OCI-LY3 (cell line): ENCODE measurements at regions not wholly inside any gene's neighbourhood (a gene's known extent, or its start where the extent isn't known, plus 50 kb on each side); places are given as distances from the start of the nearest gene placed in this dataset.

Source experiments
- H2AFZ ChIP-seq: fragments of 200-600, 300-600 bp; shearing (Covaris generic); 2 replicates; pipeline ENCODE4 v1.6.0; 2014; ENCODE audit warnings: antibody characterized with exemption, low read depth, low read length
- H3K27ac ChIP-seq: fragments of 200-600, 300-600 bp; sonication (generic); 2 replicates; pipeline ENCODE4 v1.5.1; 2014; ENCODE audit warnings: mild to moderate bottlenecking, low read length, moderate library complexity, mixed read lengths
- H3K27me3 ChIP-seq: fragments of 200-600, 300-600 bp; sonication (generic); 2 replicates; pipeline ENCODE4 v1.6.1; 2014; ENCODE audit warnings: low read depth, low read length, mixed read lengths
- H3K36me3 ChIP-seq: fragments of 200-600, 300-600 bp; sonication (generic); replicated peaks from 2 replicates; pipeline ENCODE3; 2014; ENCODE audit warnings: low read depth, low read length, mixed read lengths
- H3K4me1 ChIP-seq: fragments of 300-600, 200-600 bp; sonication (generic); 2 replicates; pipeline ENCODE4 v1.6.1; 2014; ENCODE audit warnings: low read length, mixed read lengths
- H3K4me2 ChIP-seq: fragments of 200-600, 300-600 bp; sonication (generic); 2 replicates; pipeline ENCODE4 v1.6.1; 2014; ENCODE audit warnings: low read length, mixed read lengths
- H3K4me3 ChIP-seq: fragments of 300-600, 200-600 bp; sonication (generic); 2 replicates; pipeline ENCODE4 v1.5.1; 2014; ENCODE audit warnings: antibody characterized with exemption, mild to moderate bottlenecking, low read length, moderate library complexity
- H3K79me2 ChIP-seq: fragments of 300-600, 200-600 bp; shearing (Covaris generic); 2 replicates; pipeline ENCODE4 v1.6.1; 2014; ENCODE audit warnings: mild to moderate bottlenecking, low read length, mixed read lengths
- H3K9ac ChIP-seq: fragments of 300-600, 200-600 bp; shearing (Covaris generic); 2 replicates; pipeline ENCODE4 v1.6.0; 2014; ENCODE audit warnings: mild to moderate bottlenecking, low read length, moderate library complexity
- H3K9me3 ChIP-seq: fragments of 200-600, 300-600 bp; shearing (Covaris generic); 2 replicates; pipeline ENCODE4 v1.6.1; 2014; ENCODE audit warnings: low read length, mixed read lengths; ENCODE audit not compliant: insufficient read depth
- H4K20me1 ChIP-seq: fragments of 200-600, 300-600 bp; sonication (generic); 2 replicates; pipeline ENCODE4 v1.6.1; 2016; ENCODE audit warnings: low read length, mixed read lengths; ENCODE audit not compliant: insufficient read depth
- EZH2phosphoT487 ChIP-seq: fragments of 200-600 bp; shearing (Covaris generic); IDR thresholded peaks from 2 replicates; pipeline ENCODE4 v1.6.1; 2018; ENCODE audit warnings: antibody characterized with exemption, mixed run types, low read depth
- TF ChIP-seq, protein P1 (sequence below): fragments of 200-600, 300-600 bp; sonication (generic); IDR thresholded peaks from 2 replicates; pipeline ENCODE4 v1.5.1; 2014; ENCODE audit warnings: antibody characterized with exemption, low read length, low read depth

DNA sequence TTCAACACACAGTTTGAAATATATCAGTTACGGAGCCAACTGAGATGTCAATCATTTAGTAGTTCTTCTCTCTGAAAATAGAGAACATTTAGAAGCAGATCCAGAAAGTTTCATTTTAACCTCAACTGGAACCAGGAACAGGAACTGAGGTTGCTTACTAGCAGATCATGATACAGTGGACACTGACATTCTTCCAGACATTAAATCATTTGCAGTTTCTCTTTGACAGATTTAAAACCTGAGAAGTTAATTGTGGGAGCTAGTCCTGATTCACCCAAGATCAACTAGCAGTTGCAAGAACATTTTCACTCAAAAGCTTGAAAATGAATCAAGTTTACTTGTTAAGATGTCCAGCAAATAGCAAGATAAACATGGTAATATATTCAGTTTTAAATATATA is 135.4 kb downstream of the SLC17A6 start:
- Histone ChIP-seq H3K9ac (no peak overlapping the region), H4K20me1 (no peaks in the 10 kb centered on the region), H3K4me1 (no peaks in the 10 kb centered on the region), H2AFZ (no peak overlapping the region), H3K27ac (no peak overlapping the region), H3K27me3 (no peaks in the 10 kb centered on the region), H3K36me3 (no peaks in the 10 kb centered on the region), H3K4me3 (no peak overlapping the region), H3K9me3 (no peaks in the 10 kb centered on the region), H3K4me2 (no peak overlapping the region), H3K79me2 (no peaks in the 10 kb centered on the region)
- TF ChIP-seq EZH2phosphoT487, result no peak
- TF ChIP-seq, protein P1, sequence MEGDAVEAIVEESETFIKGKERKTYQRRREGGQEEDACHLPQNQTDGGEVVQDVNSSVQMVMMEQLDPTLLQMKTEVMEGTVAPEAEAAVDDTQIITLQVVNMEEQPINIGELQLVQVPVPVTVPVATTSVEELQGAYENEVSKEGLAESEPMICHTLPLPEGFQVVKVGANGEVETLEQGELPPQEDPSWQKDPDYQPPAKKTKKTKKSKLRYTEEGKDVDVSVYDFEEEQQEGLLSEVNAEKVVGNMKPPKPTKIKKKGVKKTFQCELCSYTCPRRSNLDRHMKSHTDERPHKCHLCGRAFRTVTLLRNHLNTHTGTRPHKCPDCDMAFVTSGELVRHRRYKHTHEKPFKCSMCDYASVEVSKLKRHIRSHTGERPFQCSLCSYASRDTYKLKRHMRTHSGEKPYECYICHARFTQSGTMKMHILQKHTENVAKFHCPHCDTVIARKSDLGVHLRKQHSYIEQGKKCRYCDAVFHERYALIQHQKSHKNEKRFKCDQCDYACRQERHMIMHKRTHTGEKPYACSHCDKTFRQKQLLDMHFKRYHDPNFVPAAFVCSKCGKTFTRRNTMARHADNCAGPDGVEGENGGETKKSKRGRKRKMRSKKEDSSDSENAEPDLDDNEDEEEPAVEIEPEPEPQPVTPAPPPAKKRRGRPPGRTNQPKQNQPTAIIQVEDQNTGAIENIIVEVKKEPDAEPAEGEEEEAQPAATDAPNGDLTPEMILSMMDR, result no peak

DNA sequence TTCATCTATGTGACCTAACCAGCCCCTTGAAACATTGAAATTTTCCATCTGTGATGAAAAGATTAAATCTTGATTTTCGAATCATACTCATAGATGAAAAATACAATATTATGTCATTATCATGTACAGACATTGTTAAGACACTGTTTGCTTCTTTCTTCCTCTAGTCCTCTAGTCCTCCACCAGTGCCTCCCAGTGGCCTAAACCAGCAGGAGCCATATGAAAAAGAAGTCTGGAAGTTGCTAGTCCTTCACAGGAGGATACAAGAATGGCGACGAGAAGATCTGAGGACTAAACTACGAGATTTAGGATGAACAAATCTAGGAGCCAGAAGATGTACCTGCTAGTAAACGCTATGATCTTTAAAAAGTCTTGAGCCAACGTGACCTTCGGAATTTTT is 134.1 kb downstream of the SLC17A6 start:
- no peak overlapping the region for H2AFZ ChIP-seq
- no peaks in the 10 kb centered on the region for H3K4me1 ChIP-seq
- no peak overlapping the region for H3K27ac ChIP-seq
- H3K79me2 ChIP-seq, result no peaks in the 10 kb centered on the region
- no peaks in the 10 kb centered on the region for H3K27me3 ChIP-seq
- H3K9ac ChIP-seq, result no peak overlapping the region
- TF ChIP-seq EZH2phosphoT487, result no peak
- TF ChIP-seq, protein P1, result no peak
- H4K20me1 ChIP-seq, result no peaks in the 10 kb centered on the region
- no peak overlapping the region for H3K4me2 ChIP-seq
- no peak overlapping the region for H3K4me3 ChIP-seq
- H3K36me3 ChIP-seq, result no peaks in the 10 kb centered on the region
- H3K9me3 ChIP-seq, result no peaks in the 10 kb centered on the region

DNA sequence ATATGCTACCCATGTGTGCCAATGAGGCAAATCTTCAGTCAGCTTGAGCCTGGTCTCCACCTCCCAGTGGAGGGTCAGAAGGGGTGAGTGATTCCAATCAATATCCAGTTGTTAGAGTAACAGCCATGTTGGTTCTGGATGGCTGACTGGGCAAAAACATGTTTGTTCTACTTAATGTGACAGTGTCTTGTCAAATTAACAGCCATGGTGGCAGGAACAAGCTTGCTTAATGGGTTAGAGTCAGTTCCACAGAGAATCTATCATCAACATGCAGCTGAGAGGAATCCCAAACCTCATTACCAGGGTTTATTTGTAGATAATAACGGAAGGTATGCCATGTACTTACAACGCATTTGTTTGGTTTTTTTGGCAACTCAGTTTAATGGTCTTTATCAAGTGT is 133.2 kb downstream of the SLC17A6 start:
- TF ChIP-seq, protein P1, result no peak
- no peak for TF ChIP-seq EZH2phosphoT487
- no peak overlapping the region for H3K27ac ChIP-seq
- H3K9me3 ChIP-seq, result no peaks in the 10 kb centered on the region
- no peaks in the 10 kb centered on the region for H3K27me3 ChIP-seq
- no peaks in the 10 kb centered on the region for H3K4me1 ChIP-seq
- H4K20me1 ChIP-seq, result no peaks in the 10 kb centered on the region
- no peak overlapping the region for H3K4me2 ChIP-seq
- no peak overlapping the region for H3K9ac ChIP-seq
- H3K79me2 ChIP-seq, result no peaks in the 10 kb centered on the region
- no peak overlapping the region for H2AFZ ChIP-seq
- H3K4me3 ChIP-seq, result no peak overlapping the region
- no peaks in the 10 kb centered on the region for H3K36me3 ChIP-seq

DNA sequence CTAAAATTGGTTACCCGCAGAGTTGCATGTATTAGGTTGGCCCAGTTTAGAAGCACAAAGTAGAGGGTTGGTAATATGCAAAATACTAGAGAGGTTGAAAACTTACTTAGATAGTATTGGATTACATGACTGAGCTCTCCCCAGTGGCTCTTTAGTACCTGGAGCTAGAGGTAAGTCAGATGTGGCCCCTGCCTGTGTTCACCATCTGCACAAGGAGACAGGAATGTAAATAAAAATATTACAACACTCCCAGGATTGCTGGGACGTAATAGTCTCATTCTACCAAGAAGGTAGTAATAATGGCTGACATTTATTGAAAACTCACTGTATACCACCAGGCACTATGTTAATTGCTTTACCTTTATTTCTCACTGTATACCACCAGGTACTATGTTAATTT is 129.6 kb downstream of the SLC17A6 start:
- Histone ChIP-seq H3K4me3 (no peak overlapping the region), H4K20me1 (no peaks in the 10 kb centered on the region), H3K4me2 (no peak overlapping the region), H3K36me3 (no peaks in the 10 kb centered on the region), H3K4me1 (no peaks in the 10 kb centered on the region), H3K79me2 (no peaks in the 10 kb centered on the region), H3K27me3 (no peaks in the 10 kb centered on the region), H3K27ac (no peak overlapping the region), H3K9me3 (no peaks in the 10 kb centered on the region), H3K9ac (no peak overlapping the region), H2AFZ (no peak overlapping the region)
- TF ChIP-seq, protein P1, result no peak
- TF ChIP-seq EZH2phosphoT487, result no peak
